ENCODE measurements at regions not wholly inside any gene's neighbourhood (a gene's known extent, or its start where the extent isn't known, plus 50 kb on each side); places are given as distances from the start of the nearest gene placed in this dataset.

GRCh38 chr1:228982637-228983036, 247.4 kb downstream of the RHOU start:
- peaks cover 15% of the 10 kb centered on the region for H3K4me1 ChIP-seq (ENCODE audit: insufficient read depth)
- 96 to 98% (median 97%) methylated on average over 5 of the region's 5 CpGs for WGBS, 3 donors
- intact Hi-C loops (cut with DNase I) = no loop called here
- no peaks in the 10 kb centered on the region for H3K9me3 ChIP-seq
- TF ChIP-seq EP300 (IDR thresholded peaks at IDR 0.05) (no peak), POLR2A (IDR thresholded peaks at IDR 0.05) (no peak), CTCF (IDR thresholded peaks at IDR 0.05) (no peak)
- DNase-seq = no peak
- H3K36me3 ChIP-seq = no peaks in the 10 kb centered on the region
- no peak overlapping the region for H3K4me3 ChIP-seq
- no peak overlapping the region for H3K27ac ChIP-seq
- H3K27me3 ChIP-seq = no peaks in the 10 kb centered on the region

DNA sequence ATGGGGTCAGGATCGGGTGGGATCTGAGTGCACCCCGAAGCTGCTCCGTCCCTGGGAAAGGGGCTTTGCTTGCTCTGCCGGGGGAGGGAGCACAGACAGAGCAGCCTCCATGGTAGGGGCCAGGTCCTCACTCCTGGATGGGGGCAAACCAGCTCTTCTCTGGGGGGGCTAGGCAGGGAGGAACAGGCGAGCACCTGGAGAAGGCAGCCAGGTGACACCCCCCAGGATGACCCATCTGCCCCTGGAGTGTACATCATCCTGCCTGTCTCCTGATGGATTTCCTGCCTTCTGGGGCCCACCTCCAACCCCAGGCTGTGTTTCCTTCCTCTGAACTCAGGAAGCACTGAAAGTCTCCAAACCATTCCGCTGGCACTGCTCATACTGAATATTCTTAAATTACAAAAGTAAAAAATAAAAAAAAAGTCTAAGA, 248.0 kb downstream of the RHOU start:
- intact Hi-C loops (cut with DNase I) = no loop called here
- WGBS, 3 donors = 91 to 92% (median 92%) methylated on average over 6 of the region's 6 CpGs
- Histone ChIP-seq H3K4me3 (no peak overlapping the region), H3K27ac (no peak overlapping the region), H3K4me1 (ENCODE audit: insufficient read depth) (peaks cover 15% of the 10 kb centered on the region), H3K27me3 (no peaks in the 10 kb centered on the region), H3K9me3 (no peaks in the 10 kb centered on the region), H3K36me3 (no peaks in the 10 kb centered on the region)
- DNase-seq = no peak
- TF ChIP-seq EP300 (IDR thresholded peaks at IDR 0.05) (no peak), POLR2A (IDR thresholded peaks at IDR 0.05) (no peak), CTCF (IDR thresholded peaks at IDR 0.05) (no peak)

- TF ChIP-seq POLR2A (IDR thresholded peaks at IDR 0.05) (no peak), EP300 (IDR thresholded peaks at IDR 0.05) (no peak), CTCF (IDR thresholded peaks at IDR 0.05) (no peak)
- WGBS, 3 donors = 74 to 80% (median 77%) methylated on average over 4 of the region's 4 CpGs
Measured at GRCh38 chr1:228983661-228984060, 248.4 kb downstream of the RHOU start.

GRCh38 chr1:228984107-228984506, 248.8 kb downstream of the RHOU start:
- Histone ChIP-seq H3K4me3 (no peak overlapping the region), H3K27me3 (no peaks in the 10 kb centered on the region), H3K36me3 (no peaks in the 10 kb centered on the region), H3K4me1 (ENCODE audit: insufficient read depth) (peaks cover 8% of the 10 kb centered on the region), H3K27ac (no peak overlapping the region), H3K9me3 (no peaks in the 10 kb centered on the region)
- WGBS, 3 donors = 95 to 100% (median 96%) methylated on average over 1 of the region's 1 CpG
- DNase-seq = no peak
- TF ChIP-seq EP300 (IDR thresholded peaks at IDR 0.05) (no peak), POLR2A (IDR thresholded peaks at IDR 0.05) (no peak), CTCF (IDR thresholded peaks at IDR 0.05) (no peak)
- intact Hi-C loops (cut with DNase I) = no loop called here

More at GRCh38 chr1:228983661-228984060, 248.4 kb downstream of the RHOU start:
- Histone ChIP-seq H3K4me3 (no peak overlapping the region), H3K9me3 (no peaks in the 10 kb centered on the region), H3K4me1 (ENCODE audit: insufficient read depth) (peaks cover 11% of the 10 kb centered on the region), H3K27me3 (no peaks in the 10 kb centered on the region), H3K27ac (no peak overlapping the region), H3K36me3 (no peaks in the 10 kb centered on the region)
- no peak for DNase-seq
- intact Hi-C loops (cut with DNase I) = no loop called here

Data from ovary (tissue), 7 donors.